Endothelial cell of umbilical vein (primary cell): ENCODE measurements at regions not wholly inside any gene's neighbourhood (a gene's known extent, or its start where the extent isn't known, plus 50 kb on each side); places are given as distances from the start of the nearest gene placed in this dataset.

Experiments
- BruUV-seq: library from RNA; stranded (reverse); fragments of 400-500 nt; replicated peaks from 2 replicates; lab custom pipeline; 2021; lab: Mats Ljungman, UMichigan
- CTCF ChIA-PET: fragments of 300-600, 350-600 bp; sonication (Branson Sonifier 250); formaldehyde crosslinking; loops from one replicate; lab custom pipeline; 2021; ENCODE audit warnings: antibody characterized with exemption, inconsistent platforms; lab: Charles Lee
- POLR2A ChIA-PET: fragments of 300-600, 350-600 bp; sonication (Branson Sonifier 250); formaldehyde crosslinking; loops from one replicate; lab custom pipeline; 2021; ENCODE audit warnings: antibody characterized with exemption, inconsistent platforms; lab: Charles Lee
- DNase-seq: peaks from one replicate; pipeline ENCODE4 v3.0.0-alpha.2; 2011; ENCODE audit warnings: low read depth, low spot score
- FAIRE-seq: peaks from 2 replicates; lab custom pipeline; 2011; peaks lifted over from hg19 to GRCh38; lab: Jason Lieb, UNC
- H2AFZ ChIP-seq: 2 replicates; pipeline ENCODE4 v1.6.0; 2012; ENCODE audit warnings: low read depth, low read length, control low read depth, inconsistent platforms
- H3K27ac ChIP-seq: 2 replicates; pipeline ENCODE4 v1.5.1; 2011; ENCODE audit warnings: low read depth, mild to moderate bottlenecking, control low read depth, low read length, moderate library complexity; ENCODE audit not compliant: insufficient read depth
- H3K27me3 ChIP-seq, 2 experiments: 2 replicates each; pipeline versions ENCODE4 v1.6.0 to v1.6.1; 2011; ENCODE audit warnings: low read length in 2 of 2, mixed read lengths in 1 of 2; ENCODE audit not compliant: control insufficient read depth in 2 of 2, insufficient read depth in 2 of 2
- H3K36me3 ChIP-seq, 2 experiments: 2 replicates in 1 of 2; 3 replicates in 1 of 2; pipeline ENCODE4 v1.5.1; 2011; ENCODE audit warnings: low read length in 2 of 2, mild to moderate bottlenecking in 1 of 2, moderate library complexity in 1 of 2; ENCODE audit not compliant: control insufficient read depth in 2 of 2, insufficient read depth in 2 of 2; ENCODE audit errors: extremely low read depth in 1 of 2
- H3K4me1 ChIP-seq: 3 replicates; pipeline ENCODE4 v1.5.1; 2011; ENCODE audit warnings: mild to moderate bottlenecking, low read length; ENCODE audit not compliant: control insufficient read depth, insufficient read depth; ENCODE audit errors: extremely low read depth
- H3K4me2 ChIP-seq: 2 replicates; pipeline ENCODE4 v1.6.1; 2011; ENCODE audit warnings: low read length, control low read depth, mixed read lengths; ENCODE audit not compliant: insufficient read depth
- H3K4me3 ChIP-seq, 3 experiments: fragments of 200-600 bp in 1 of 3; sonication (generic), shearing (Covaris generic) in 1 of 3; replicated peaks in 1 of 3; 2 replicates each; pipeline ENCODE4 v1.5.1; 2011 to 2016; ENCODE audit warnings: control low read depth in 3 of 3, low read length in 3 of 3, mild to moderate bottlenecking in 2 of 3, inconsistent platforms in 1 of 3, low read depth in 1 of 3, moderate library complexity in 1 of 3; ENCODE audit not compliant: insufficient read depth in 1 of 3
- H3K79me2 ChIP-seq: 2 replicates; pipeline ENCODE4 v1.6.0; 2012; ENCODE audit warnings: low read length, inconsistent platforms; ENCODE audit not compliant: control insufficient read depth, insufficient read depth
- H3K9ac ChIP-seq: replicated peaks from 2 replicates; pipeline ENCODE3; 2011; ENCODE audit warnings: low read length, control low read depth; ENCODE audit not compliant: insufficient read depth; ENCODE audit errors: extremely low read depth
- H3K9me1 ChIP-seq: replicated peaks from 3 replicates; pipeline ENCODE4 v1.6.0; 2011; ENCODE audit warnings: mild to moderate bottlenecking, low read length; ENCODE audit not compliant: control insufficient read depth, insufficient read depth; ENCODE audit errors: extremely low read depth
- H3K9me3 ChIP-seq: replicated peaks from 2 replicates; pipeline ENCODE4 v1.5.1; 2012; ENCODE audit warnings: low read length, inconsistent platforms; ENCODE audit not compliant: control insufficient read depth, insufficient read depth
- H4K20me1 ChIP-seq: replicated peaks from 2 replicates; pipeline ENCODE3; 2011; ENCODE audit warnings: mild to moderate bottlenecking, low read length; ENCODE audit not compliant: control insufficient read depth, insufficient read depth; ENCODE audit errors: extremely low read depth
- CTCF ChIP-seq, 2 donors: IDR thresholded peaks; 1 replicate in 1 of 2; 2 replicates in 1 of 2; pipeline ENCODE4 v1.5.1; 2011; ENCODE audit warnings: low read length in 2 of 2, mild to moderate bottlenecking in 2 of 2, moderate library complexity in 2 of 2, control low read depth in 1 of 2, inconsistent platforms in 1 of 2, low read depth in 1 of 2; ENCODE audit not compliant: insufficient read depth in 1 of 2; ENCODE audit errors: extremely low read depth in 1 of 2
- EZH2 ChIP-seq: IDR thresholded peaks from 2 replicates; pipeline ENCODE4 v1.6.1; 2012; ENCODE audit warnings: borderline replicate concordance, low read depth, mild to moderate bottlenecking, moderate library complexity, low read length, inconsistent platforms; ENCODE audit not compliant: severe bottlenecking
- FOS ChIP-seq: IDR thresholded peaks from 2 replicates; pipeline ENCODE4 v1.6.1; 2011; ENCODE audit warnings: mild to moderate bottlenecking, low read length, moderate library complexity, borderline replicate concordance; ENCODE audit not compliant: insufficient read depth
- GATA2 ChIP-seq: IDR thresholded peaks from 2 replicates; pipeline ENCODE4 v1.7.0; 2011; ENCODE audit warnings: low read depth, mild to moderate bottlenecking, moderate library complexity, mixed read lengths, low read length; ENCODE audit not compliant: insufficient read length, insufficient read depth
- JUN ChIP-seq: IDR thresholded peaks from 2 replicates; pipeline ENCODE4 v1.6.1; 2011; ENCODE audit warnings: borderline replicate concordance, low read depth; ENCODE audit not compliant: insufficient read length, insufficient read depth
- MAX ChIP-seq: IDR thresholded peaks from 2 replicates; pipeline ENCODE4 v1.6.1; 2011; ENCODE audit not compliant: insufficient read depth, insufficient read length
- MYC ChIP-seq: IDR thresholded peaks from one replicate; pipeline ENCODE4 v1.6.1; 2011; ENCODE audit warnings: mild to moderate bottlenecking, low read depth, low read length
- POLR2A ChIP-seq: IDR thresholded peaks from 2 replicates; pipeline ENCODE4 v1.6.1; 2012; ENCODE audit warnings: low read depth, mild to moderate bottlenecking, control low read depth, low read length
- POLR2AphosphoS5 ChIP-seq: IDR thresholded peaks from 2 replicates; pipeline ENCODE4 v1.6.1; 2012; ENCODE audit warnings: low read depth, mild to moderate bottlenecking, control low read depth, low read length, moderate library complexity; ENCODE audit not compliant: insufficient read depth
- dilution Hi-C: fragments of 300-500 bp; cut with MboI; formaldehyde crosslinking; loops from one replicate; pipeline ENCODE4 v1.15.0; 2019; ENCODE audit warnings: low sequenced_read_pairs; ENCODE audit not compliant: extremely low pct_ligation_motif_present
- intact Hi-C: fragments of 100-400 bp; cut with micrococcal nuclease; formaldehyde crosslinking; loops from one replicate; pipeline ENCODE4 v1.10.0; 2022

- Histone ChIP-seq H3K9me1 (no peaks in the 10 kb centered on the region), H3K27me3 (no peaks in the 10 kb centered on the region), H3K9ac (no peak overlapping the region), H3K4me2 (no peak overlapping the region), H3K4me1 (no peaks in the 10 kb centered on the region), H3K9me3 (no peaks in the 10 kb centered on the region), H3K79me2 (no peaks in the 10 kb centered on the region), H3K27ac (no peak overlapping the region), H3K36me3 (no peaks in the 10 kb centered on the region), H2AFZ (no peak overlapping the region), H4K20me1 (no peaks in the 10 kb centered on the region), H3K4me3 (no peak overlapping the region)
- BruUV-seq: no TSS peak
- dilution Hi-C loops: no loop called here
- ChIA-PET POLR2A (no interaction called here), CTCF (no interaction called here)
- DNase-seq (no peak), FAIRE-seq (no peak)
- no peak for TF ChIP-seq MYC
- intact Hi-C loops: no loop called here
Measured at GRCh38 chr10:44293306-44293778, 91.6 kb downstream of the CXCL12 start.

GRCh38 chr10:44292390-44293002 lies 92.4 kb downstream of the CXCL12 start:
- CTCF ChIA-PET: no interaction called here
- FAIRE-seq (no peak), DNase-seq (no peak)
- BruUV-seq: no TSS peak
- no peaks in the 10 kb centered on the region for H3K36me3 ChIP-seq
- no peaks in the 10 kb centered on the region for H3K9me1 ChIP-seq
- H3K4me2 ChIP-seq: no peak overlapping the region
- POLR2A ChIA-PET: no interaction called here
- no peaks in the 10 kb centered on the region for H3K9me3 ChIP-seq
- dilution Hi-C loops (no loop called here), intact Hi-C loops (no loop called here)
- no peak for TF ChIP-seq JUN
- no peak for TF ChIP-seq CTCF (IDR thresholded peaks at IDR 0.05; ENCODE audit: extremely low read depth in 1 of 2, insufficient read depth in 1 of 2, low read depth in 1 of 2, low read length in 2 of 2)
- no peak for TF ChIP-seq MYC
- no peak for TF ChIP-seq EZH2
- TF ChIP-seq GATA2: no peak
- no peak for TF ChIP-seq POLR2AphosphoS5
- no peak for TF ChIP-seq MAX
- no peak for TF ChIP-seq FOS
- TF ChIP-seq POLR2A: no peak
- H3K27me3 ChIP-seq: no peaks in the 10 kb centered on the region
- no peak overlapping the region for H2AFZ ChIP-seq
- no peak overlapping the region for H3K27ac ChIP-seq
- H3K4me1 ChIP-seq: no peaks in the 10 kb centered on the region
- H4K20me1 ChIP-seq: no peaks in the 10 kb centered on the region
- H3K9ac ChIP-seq: no peak overlapping the region
- no peaks in the 10 kb centered on the region for H3K79me2 ChIP-seq
- H3K4me3 ChIP-seq: no peak overlapping the region
